Spinal cord (tissue), 9 donors: ENCODE measurements at regions not wholly inside any gene's neighbourhood (a gene's known extent, or its start where the extent isn't known, plus 50 kb on each side); places are given as distances from the start of the nearest gene placed in this dataset.

ENCODE experiments used
- DNase-seq, 6 donors: peaks; one replicate each; pipeline versions ENCODE4 v3.0.0 to v3.0.0-alpha.2; 2013 to 2015; ENCODE audit warnings: low spot score in 6 of 6, low read depth in 4 of 6
- H3K27ac ChIP-seq: one replicate; pipeline ENCODE4 v1.5.1; 2013; ENCODE audit warnings: low read depth, low read length, control low read depth
- H3K27me3 ChIP-seq: one replicate; pipeline ENCODE4 v1.6.1; 2013; ENCODE audit warnings: low read length; ENCODE audit not compliant: control insufficient read depth, insufficient read depth
- H3K36me3 ChIP-seq: one replicate; pipeline ENCODE4 v1.6.1; 2013; ENCODE audit warnings: low read length; ENCODE audit not compliant: control insufficient read depth, insufficient read depth
- H3K4me1 ChIP-seq: one replicate; pipeline ENCODE4 v1.6.1; 2013; ENCODE audit warnings: low read length; ENCODE audit not compliant: control insufficient read depth, insufficient read depth
- H3K4me3 ChIP-seq: one replicate; pipeline ENCODE4 v1.5.1; 2013; ENCODE audit warnings: low read depth, low read length, control low read depth
- H3K9me3 ChIP-seq: one replicate; pipeline ENCODE4 v1.6.1; 2013; ENCODE audit warnings: low read length; ENCODE audit not compliant: control insufficient read depth, insufficient read depth
- WGBS: methylation state at CpG from one replicate; pipeline ENCODE4 v1.1.5; 2013; ENCODE audit warnings: missing lambda C conversion rate; ENCODE audit not compliant: insufficient coverage; 5-methylcytosine and 5-hydroxymethylcytosine counted together
- donor health status: healthy.

DNA sequence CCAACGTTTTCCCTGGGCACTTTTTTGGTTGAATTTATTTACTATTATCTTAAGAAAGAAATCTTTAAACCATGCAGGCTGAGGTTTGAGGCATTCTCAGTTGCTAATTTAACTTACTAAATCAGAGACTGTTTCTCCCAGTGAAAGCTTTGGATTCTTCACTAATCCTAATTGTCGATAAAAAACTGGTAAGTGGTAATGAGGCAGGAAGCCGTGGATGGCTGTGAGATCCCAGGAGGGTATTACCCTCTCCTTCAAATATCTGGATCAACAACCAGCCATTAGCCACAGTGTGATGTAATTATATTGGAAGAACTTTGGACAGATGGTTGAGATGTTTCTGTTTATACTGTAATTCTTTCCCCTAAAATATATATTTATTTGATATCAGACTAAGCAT, 485.0 kb downstream of the DISC1 start:
- Histone ChIP-seq H3K27me3 (no peaks in the 10 kb centered on the region), H3K36me3 (no peaks in the 10 kb centered on the region), H3K27ac (no peak overlapping the region), H3K4me3 (no peak overlapping the region), H3K4me1 (peaks cover 5% of the 10 kb centered on the region), H3K9me3 (peaks cover 1% of the 10 kb centered on the region)
- DNase-seq: peak in 1 of 6 donors; percentile 56
- no CpG with 5 or more reads among the region's 3 CpGs for WGBS

GRCh38 chr1:232110281-232111090, 483.9 kb downstream of the DISC1 start:
- Histone ChIP-seq H3K27ac (no peak overlapping the region), H3K27me3 (no peaks in the 10 kb centered on the region), H3K4me1 (peaks cover 8% of the 10 kb centered on the region), H3K36me3 (no peaks in the 10 kb centered on the region), H3K4me3 (no peak overlapping the region), H3K9me3 (peaks cover 1% of the 10 kb centered on the region)
- DNase-seq: peak in 1 of 6 donors; percentile 78
- WGBS: 43% methylated on average over 11 of the region's 14 CpGs

DNA sequence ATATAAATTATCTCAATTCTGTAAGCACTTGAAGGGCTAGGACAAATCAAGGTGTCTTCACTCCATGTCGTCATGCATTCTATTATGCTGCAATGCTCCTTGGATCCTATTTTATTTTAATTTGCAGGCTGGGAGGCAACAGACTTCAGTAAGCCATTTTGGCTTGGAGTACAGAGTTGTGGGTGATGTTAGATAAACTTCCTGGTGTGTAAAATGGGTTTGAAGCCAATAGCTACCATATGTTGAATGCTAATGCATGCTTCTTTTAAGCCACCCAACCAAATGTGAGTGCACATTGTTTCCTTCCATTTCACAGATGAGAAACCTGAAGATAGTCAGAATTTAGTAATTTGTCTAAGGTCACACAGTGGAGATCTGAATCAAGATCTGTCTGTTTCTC, 482.8 kb downstream of the DISC1 start:
- Histone ChIP-seq H3K27me3 (no peaks in the 10 kb centered on the region), H3K36me3 (no peaks in the 10 kb centered on the region), H3K27ac (no peak overlapping the region), H3K4me3 (no peak overlapping the region), H3K4me1 (peaks cover 8% of the 10 kb centered on the region), H3K9me3 (peaks cover 1% of the 10 kb centered on the region)
- DNase-seq: peak in 1 of 6 donors; percentile 63
- no CpG with 5 or more reads among the region's 1 CpG for WGBS

GRCh38 chr1:232108598-232108997, 482.0 kb downstream of the DISC1 start:
- Histone ChIP-seq H3K9me3 (peaks cover 1% of the 10 kb centered on the region), H3K36me3 (no peaks in the 10 kb centered on the region), H3K27ac (no peak overlapping the region), H3K4me3 (no peak overlapping the region), H3K4me1 (peaks cover 8% of the 10 kb centered on the region), H3K27me3 (no peaks in the 10 kb centered on the region)
- no peak for DNase-seq
- WGBS: 94% methylated on average over 3 of the region's 3 CpGs

- no peak for DNase-seq
- no peaks in the 10 kb centered on the region for H3K27me3 ChIP-seq
- H3K4me3 ChIP-seq: no peak overlapping the region
- H3K4me1 ChIP-seq: peaks cover 8% of the 10 kb centered on the region
- H3K36me3 ChIP-seq: no peaks in the 10 kb centered on the region
- H3K9me3 ChIP-seq: no peaks in the 10 kb centered on the region
- WGBS: 97% methylated on average over 3 of the region's 4 CpGs
- H3K27ac ChIP-seq: no peak overlapping the region
Measured at GRCh38 chr1:232106415-232106814, 479.8 kb downstream of the DISC1 start.

- Histone ChIP-seq H3K4me3 (no peak overlapping the region), H3K27me3 (no peaks in the 10 kb centered on the region), H3K36me3 (no peaks in the 10 kb centered on the region), H3K9me3 (no peaks in the 10 kb centered on the region), H3K4me1 (peaks cover 6% of the 10 kb centered on the region), H3K27ac (no peak overlapping the region)
- WGBS: 41% methylated on average over 7 of the region's 7 CpGs
- no peak for DNase-seq
Measured at GRCh38 chr1:232105561-232105960, 479.0 kb downstream of the DISC1 start.

- no CpG with 5 or more reads among the region's 1 CpG for WGBS
- H3K36me3 ChIP-seq: no peaks in the 10 kb centered on the region
- H3K4me1 ChIP-seq: peaks cover 3% of the 10 kb centered on the region
- no peak overlapping the region for H3K4me3 ChIP-seq
- peak in 1 of 6 donors; percentile 25 for DNase-seq
- H3K9me3 ChIP-seq: no peaks in the 10 kb centered on the region
- no peaks in the 10 kb centered on the region for H3K27me3 ChIP-seq
- H3K27ac ChIP-seq: no peak overlapping the region
Measured at GRCh38 chr1:232101231-232101630, 474.6 kb downstream of the DISC1 start.

GRCh38 chr1:232096751-232097150, 470.2 kb downstream of the DISC1 start:
- no peak for DNase-seq
- H3K27me3 ChIP-seq: no peaks in the 10 kb centered on the region
- H3K4me3 ChIP-seq: no peak overlapping the region
- 100% methylated on average over 2 of the region's 3 CpGs for WGBS
- H3K36me3 ChIP-seq: no peaks in the 10 kb centered on the region
- no peak overlapping the region for H3K27ac ChIP-seq
- H3K9me3 ChIP-seq: no peaks in the 10 kb centered on the region
- no peaks in the 10 kb centered on the region for H3K4me1 ChIP-seq
